Right lobe of liver (tissue), 4 donors: ENCODE measurements at regions not wholly inside any gene's neighbourhood (a gene's known extent, or its start where the extent isn't known, plus 50 kb on each side); places are given as distances from the start of the nearest gene placed in this dataset.
"Not testable (repeated sequence)": the region's sequence is repeated elsewhere in the genome, so short reads cannot be mapped to it uniquely, and the experiment has no call there.

Experiments used
- CTCF ChIP-seq, 4 donors: fragments of 200-600 bp in 3 of 4; fragments of 450-650 bp in 1 of 4; IDR thresholded peaks; one replicate each; pipeline versions ENCODE4 v1.5.1 to v1.8.0; 2016 to 2022; ENCODE audit warnings: antibody characterized with exemption in 4 of 4, mild to moderate bottlenecking in 2 of 4
- POLR2A ChIP-seq: fragments of 450-650 bp; IDR thresholded peaks from one replicate; pipeline ENCODE4 v1.6.1; 2017; ENCODE audit warnings: antibody characterized with exemption, mild to moderate bottlenecking
- donor health status: DM: no; HTN: no; CAD: no.
- donor health status: DM: no; HTN: no; CAD: no.
- donor health status: DM: no; HTN: yes; CAD: no.

GRCh38 chr6:69450493-69450892, 346.3 kb downstream of the LMBRD1 start:
- TF ChIP-seq CTCF (IDR thresholded peaks at IDR 0.05); POLR2A: not testable (repeated sequence)
